ENCODE measurements at regions not wholly inside any gene's neighbourhood (a gene's known extent, or its start where the extent isn't known, plus 50 kb on each side); places are given as distances from the start of the nearest gene placed in this dataset.

GRCh38 chr13:85640727-85641126 lies 158.5 kb downstream of the SLITRK6 start:
- Histone ChIP-seq H2AFZ (ENCODE audit: insufficient read depth, low read depth, low read length, poor library complexity, severe bottlenecking) (no peak overlapping the region), H3K4me2 (replicated peaks; ENCODE audit: low read depth, low read length, poor library complexity, severe bottlenecking) (no peak overlapping the region), H3K27me3 (replicated peaks in 1 of 4; ENCODE audit: control extremely low read depth in 1 of 4, control insufficient read depth in 3 of 4, insufficient read depth in 4 of 4, low read length in 3 of 4) (no peaks in the 10 kb centered on the region), H3K36me3 (replicated peaks in 1 of 2; ENCODE audit: control extremely low read depth in 1 of 2, control insufficient read depth in 1 of 2, extremely low read depth in 1 of 2, insufficient read depth in 2 of 2, low read length in 1 of 2) (no peaks in the 10 kb centered on the region), H4K20me1 (ENCODE audit: control insufficient read depth, insufficient read depth, low read length, poor library complexity, severe bottlenecking) (no peaks in the 10 kb centered on the region), H3K9me3 (ENCODE audit: control extremely low read depth in 1 of 3, control insufficient read depth in 2 of 3, insufficient read depth in 1 of 3, low read length in 2 of 3) (peaks cover 0 to 12% (median 0%) of the 10 kb centered on the region in 3 donors), H3K4me3 (ENCODE audit: control extremely low read depth in 1 of 5, extremely low read depth in 1 of 5, insufficient read depth in 1 of 5, low read depth in 2 of 5, low read length in 4 of 5) (no peak overlapping the region), H3K9ac (ENCODE audit: low read length) (no peak overlapping the region), H3K27ac (ENCODE audit: low read length in 2 of 2) (no peak overlapping the region), H3K4me1 (ENCODE audit: control insufficient read depth in 2 of 2, insufficient read depth in 2 of 2, low read length in 2 of 2) (no peaks in the 10 kb centered on the region), H3K79me2 (ENCODE audit: control insufficient read depth, insufficient read depth, low read length) (no peaks in the 10 kb centered on the region)
- ChIA-PET POLR2A (no interaction called here), CTCF (no interaction called here)
- ATAC-seq (ENCODE audit: low read depth) (no peak), DNase-seq (no peak)
- intact Hi-C loops (cut with micrococcal nuclease): no loop called here
- 100% methylated on average over 1 of the region's 3 CpGs for WGBS (ENCODE audit: insufficient coverage)
- H3K4me1 Mint-ChIP-seq: no peaks in the 10 kb centered on the region
- TF ChIP-seq EZH2 (IDR thresholded peaks at IDR 0.05; ENCODE audit: borderline replicate concordance, insufficient read depth, low read depth, low read length, poor library complexity, severe bottlenecking) (no peak), CTCF (IDR thresholded peaks at IDR 0.05) (no peak)
- H3K4me3 Mint-ChIP-seq: no peak overlapping the region
- no peaks in the 10 kb centered on the region for H3K27me3 Mint-ChIP-seq
- H3K9me3 Mint-ChIP-seq (ENCODE audit: insufficient read depth): peaks cover 3% of the 10 kb centered on the region
- no peak overlapping the region for H3K27ac Mint-ChIP-seq

GRCh38 chr13:85638815-85639393 lies 160.3 kb downstream of the SLITRK6 start:
- no peaks in the 10 kb centered on the region for H3K27me3 ChIP-seq (replicated peaks in 1 of 4; ENCODE audit: control extremely low read depth in 1 of 4, control insufficient read depth in 3 of 4, insufficient read depth in 4 of 4, low read length in 3 of 4)
- H3K9me3 ChIP-seq (ENCODE audit: control extremely low read depth in 1 of 3, control insufficient read depth in 2 of 3, insufficient read depth in 1 of 3, low read length in 2 of 3): peaks cover 0 to 12% (median 0%) of the 10 kb centered on the region in 3 donors
- POLR2A ChIA-PET: no interaction called here
- H3K27me3 Mint-ChIP-seq: no peaks in the 10 kb centered on the region
- no peaks in the 10 kb centered on the region for H3K79me2 ChIP-seq (ENCODE audit: control insufficient read depth, insufficient read depth, low read length)
- H3K9ac ChIP-seq (ENCODE audit: low read length): no peak overlapping the region
- no peak for DNase-seq
- CTCF ChIA-PET: no interaction called here
- H3K4me2 ChIP-seq (replicated peaks; ENCODE audit: low read depth, low read length, poor library complexity, severe bottlenecking): no peak overlapping the region
- no peaks in the 10 kb centered on the region for H3K4me1 Mint-ChIP-seq
- no peaks in the 10 kb centered on the region for H3K4me1 ChIP-seq (ENCODE audit: control insufficient read depth in 2 of 2, insufficient read depth in 2 of 2, low read length in 2 of 2)
- no peak overlapping the region for H3K27ac ChIP-seq (ENCODE audit: low read length in 2 of 2)
- no peak for TF ChIP-seq CTCF (IDR thresholded peaks at IDR 0.05)
- no peak for TF ChIP-seq EZH2 (IDR thresholded peaks at IDR 0.05; ENCODE audit: borderline replicate concordance, insufficient read depth, low read depth, low read length, poor library complexity, severe bottlenecking)
- intact Hi-C loops (cut with micrococcal nuclease): no loop called here
- no peak overlapping the region for H3K4me3 Mint-ChIP-seq
- peaks cover 3% of the 10 kb centered on the region for H3K9me3 Mint-ChIP-seq (ENCODE audit: insufficient read depth)
- ATAC-seq (ENCODE audit: low read depth): no peak
- H3K4me3 ChIP-seq (ENCODE audit: control extremely low read depth in 1 of 5, extremely low read depth in 1 of 5, insufficient read depth in 1 of 5, low read depth in 2 of 5, low read length in 4 of 5): no peak overlapping the region
- no peaks in the 10 kb centered on the region for H3K36me3 ChIP-seq (replicated peaks in 1 of 2; ENCODE audit: control extremely low read depth in 1 of 2, control insufficient read depth in 1 of 2, extremely low read depth in 1 of 2, insufficient read depth in 2 of 2, low read length in 1 of 2)
- no peaks in the 10 kb centered on the region for H4K20me1 ChIP-seq (ENCODE audit: control insufficient read depth, insufficient read depth, low read length, poor library complexity, severe bottlenecking)
- H3K27ac Mint-ChIP-seq: no peak overlapping the region
- H2AFZ ChIP-seq (ENCODE audit: insufficient read depth, low read depth, low read length, poor library complexity, severe bottlenecking): no peak overlapping the region
- WGBS (ENCODE audit: insufficient coverage): 80% methylated on average over 12 of the region's 12 CpGs

Data from B cell (primary cell).